ENCODE measurements at regions not wholly inside any gene's neighbourhood (a gene's known extent, or its start where the extent isn't known, plus 50 kb on each side); places are given as distances from the start of the nearest gene placed in this dataset.

DNA sequence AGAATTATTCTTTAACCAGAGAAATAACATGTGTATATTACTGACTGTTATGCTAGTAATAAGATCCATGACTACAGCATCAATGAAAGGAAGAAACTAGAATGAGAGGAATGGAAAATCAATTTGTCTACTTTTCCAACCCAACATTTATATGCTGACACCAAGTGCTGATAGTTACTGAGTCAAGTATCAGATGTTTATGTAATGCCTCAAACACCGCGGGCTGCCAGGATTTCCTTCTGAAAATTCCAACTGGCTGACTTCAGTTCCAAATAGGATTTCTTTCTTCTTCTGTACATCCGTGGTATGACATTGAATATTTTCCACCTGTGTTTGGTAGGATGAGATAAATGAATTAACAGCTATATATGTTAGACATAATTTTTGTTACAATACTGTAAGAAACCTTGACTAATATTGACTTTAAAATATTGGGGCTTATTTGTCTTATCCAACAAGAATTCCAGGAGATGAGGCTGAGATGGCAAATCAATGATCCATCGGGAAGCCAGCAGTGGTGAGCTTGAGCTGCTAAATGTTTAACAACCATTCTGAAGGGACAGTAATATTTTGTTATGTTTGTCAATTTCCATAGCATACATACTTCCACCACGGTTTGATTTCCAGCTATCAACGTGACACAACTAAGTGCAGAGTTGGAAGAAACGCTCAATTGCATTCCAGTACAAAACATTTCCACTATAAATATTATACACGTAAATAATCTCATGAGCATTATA lies 435.2 kb upstream of the AUTS2 start:
- Histone ChIP-seq H3K9ac (ENCODE audit: low read depth, low read length) (no peak overlapping the region), H3K27me3 (ENCODE audit: insufficient read depth, low read length) (no peaks in the 10 kb centered on the region), H3K27ac (ENCODE audit: low read length) (no peak overlapping the region)

DNA sequence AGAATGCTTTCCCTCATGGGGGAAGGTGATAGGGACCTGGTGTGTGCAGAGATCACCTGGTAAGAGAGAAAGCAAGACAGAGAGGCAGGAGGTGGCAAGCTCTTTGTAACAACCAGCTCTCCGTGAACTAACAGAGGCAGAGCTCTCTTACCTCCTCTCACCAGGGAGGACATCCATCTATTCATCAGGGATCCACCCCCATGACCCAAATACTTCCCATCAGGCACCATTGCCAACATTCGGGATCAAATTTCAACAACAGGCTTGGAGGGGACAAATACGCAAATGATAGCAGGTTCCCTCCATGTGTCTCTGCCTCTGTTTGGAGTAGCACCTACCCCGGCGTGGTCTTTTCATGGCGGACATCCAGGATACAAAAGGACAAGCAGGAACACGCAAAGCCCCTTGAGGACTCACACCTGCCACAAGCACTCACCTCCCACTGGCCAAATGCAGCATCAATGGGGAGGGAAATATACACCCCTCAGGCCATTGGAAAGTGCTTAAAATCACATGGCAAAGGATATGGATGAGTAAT lies 431.2 kb upstream of the AUTS2 start:
- no peaks in the 10 kb centered on the region for H3K9me3 ChIP-seq (ENCODE audit: insufficient read depth, low read depth, low read length)
- H3K36me3 ChIP-seq (ENCODE audit: insufficient read depth, low read depth, low read length) = no peaks in the 10 kb centered on the region
- no peak overlapping the region for H3K4me3 ChIP-seq (ENCODE audit: low read length)
- no peaks in the 10 kb centered on the region for H3K4me1 ChIP-seq (ENCODE audit: insufficient read depth, low read length)
- H3K27ac ChIP-seq (ENCODE audit: low read length) = no peak overlapping the region
- no peak overlapping the region for H3K9ac ChIP-seq (ENCODE audit: low read depth, low read length)
- no peaks in the 10 kb centered on the region for H3K27me3 ChIP-seq (ENCODE audit: insufficient read depth, low read length)

More for the DNA sequence above, 435.2 kb upstream of the AUTS2 start:
- H3K9me3 ChIP-seq (ENCODE audit: insufficient read depth, low read depth, low read length) = no peaks in the 10 kb centered on the region
- H3K4me1 ChIP-seq (ENCODE audit: insufficient read depth, low read length) = no peaks in the 10 kb centered on the region
- no peak overlapping the region for H3K4me3 ChIP-seq (ENCODE audit: low read length)
- H3K36me3 ChIP-seq (ENCODE audit: insufficient read depth, low read depth, low read length) = no peaks in the 10 kb centered on the region

DNA sequence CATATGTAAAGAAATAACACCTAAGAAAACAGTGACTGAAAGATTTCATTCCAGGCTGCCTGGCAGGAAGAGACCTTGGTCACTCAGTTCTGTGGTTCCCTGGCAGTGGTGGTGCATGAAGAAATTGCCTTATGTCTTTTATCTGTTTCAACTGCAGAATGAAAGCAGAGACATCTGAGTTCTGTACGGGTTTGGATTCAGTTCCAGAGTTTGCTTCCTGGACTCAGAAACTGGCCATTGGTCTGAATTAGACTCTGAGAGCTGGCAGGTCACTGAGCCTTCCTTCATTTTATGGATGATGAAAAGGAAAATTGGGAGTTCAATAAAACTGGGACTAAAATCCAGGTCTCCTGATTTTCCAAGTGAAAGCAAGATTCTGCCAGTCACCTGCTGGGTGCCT lies 428.9 kb upstream of the AUTS2 start:
- H3K9ac ChIP-seq (ENCODE audit: low read depth, low read length) = no peak overlapping the region
- H3K36me3 ChIP-seq (ENCODE audit: insufficient read depth, low read depth, low read length) = no peaks in the 10 kb centered on the region
- no peak overlapping the region for H3K4me3 ChIP-seq (ENCODE audit: low read length)

DNA sequence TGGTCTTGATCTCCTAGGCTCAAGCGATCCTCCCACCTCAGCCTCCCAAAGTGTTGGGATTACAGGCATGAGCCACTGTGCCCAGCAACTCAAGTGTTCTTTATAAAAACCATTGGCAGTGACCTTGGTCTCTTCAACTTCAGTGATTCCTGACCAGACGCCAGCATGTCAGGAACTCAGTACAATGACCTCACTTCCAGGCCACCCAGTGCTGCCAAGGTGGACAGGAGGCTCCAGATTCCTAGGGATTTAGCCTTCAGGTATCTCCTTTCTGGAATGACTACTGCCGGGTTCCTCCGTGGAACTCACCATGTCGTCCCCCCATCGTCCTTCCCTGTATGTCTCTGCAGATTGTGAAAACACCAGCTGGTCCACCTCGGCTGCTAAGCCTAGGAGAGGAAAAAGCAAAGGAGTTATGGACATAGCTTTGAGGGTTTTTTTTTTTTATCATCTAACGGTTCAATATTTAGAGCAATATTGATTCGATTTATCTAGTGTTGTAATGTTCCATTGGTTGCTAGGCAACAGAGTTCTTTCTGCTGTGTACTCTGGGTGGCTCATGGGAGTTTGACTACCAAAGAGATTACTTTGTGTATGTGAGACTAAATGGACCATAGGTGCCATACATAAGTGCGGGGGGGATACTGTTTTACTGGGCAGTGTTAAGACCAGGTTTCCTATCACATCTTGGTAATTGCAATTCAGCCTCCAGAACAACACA lies 425.8 kb upstream of the AUTS2 start:
- Histone ChIP-seq H3K4me3 (ENCODE audit: low read length) (no peak overlapping the region), H3K36me3 (ENCODE audit: insufficient read depth, low read depth, low read length) (no peaks in the 10 kb centered on the region), H3K9me3 (ENCODE audit: insufficient read depth, low read depth, low read length) (peaks cover 7% of the 10 kb centered on the region), H3K9ac (ENCODE audit: low read depth, low read length) (no peak overlapping the region), H3K27ac (ENCODE audit: low read length) (no peak overlapping the region), H3K4me1 (ENCODE audit: insufficient read depth, low read length) (no peaks in the 10 kb centered on the region; the same call in 1 of the 2 replicates), H3K27me3 (ENCODE audit: insufficient read depth, low read length) (no peaks in the 10 kb centered on the region; the same call in 1 of the 2 replicates)

More for the DNA sequence above, 428.9 kb upstream of the AUTS2 start:
- Histone ChIP-seq H3K27ac (ENCODE audit: low read length) (no peak overlapping the region), H3K4me1 (ENCODE audit: insufficient read depth, low read length) (no peaks in the 10 kb centered on the region; the same call in 1 of the 2 replicates), H3K9me3 (ENCODE audit: insufficient read depth, low read depth, low read length) (no peaks in the 10 kb centered on the region), H3K27me3 (ENCODE audit: insufficient read depth, low read length) (no peaks in the 10 kb centered on the region; the same call in 1 of the 2 replicates)

DNA sequence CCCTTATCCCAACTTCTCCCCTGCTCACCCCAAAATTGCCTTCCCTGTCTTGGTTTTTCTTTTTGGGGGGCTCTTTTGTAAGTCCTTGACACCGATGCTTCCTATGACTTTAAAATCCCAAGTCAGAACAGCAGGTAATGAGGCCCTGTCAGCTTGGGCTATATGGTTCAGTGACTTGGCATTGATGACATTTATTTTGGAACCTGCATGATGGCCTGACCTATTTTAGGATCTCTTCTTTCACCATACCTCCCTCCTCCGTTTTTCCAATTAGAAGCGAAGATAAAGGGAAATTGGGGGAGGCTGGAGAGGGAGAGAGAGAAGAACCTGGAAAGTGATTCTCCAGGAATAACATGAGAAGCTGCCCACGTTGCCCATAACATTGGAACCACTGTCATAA lies 424.9 kb upstream of the AUTS2 start:
- H3K27me3 ChIP-seq (ENCODE audit: insufficient read depth, low read length) = no peaks in the 10 kb centered on the region; the same call in 1 of the 2 replicates
- H3K9ac ChIP-seq (ENCODE audit: low read depth, low read length) = no peak overlapping the region
- H3K27ac ChIP-seq (ENCODE audit: low read length) = no peak overlapping the region
- H3K9me3 ChIP-seq (ENCODE audit: insufficient read depth, low read depth, low read length) = peaks cover 7% of the 10 kb centered on the region
- H3K4me1 ChIP-seq (ENCODE audit: insufficient read depth, low read length) = no peaks in the 10 kb centered on the region; the same call in 1 of the 2 replicates
- H3K4me3 ChIP-seq (ENCODE audit: low read length) = no peak overlapping the region
- no peaks in the 10 kb centered on the region for H3K36me3 ChIP-seq (ENCODE audit: insufficient read depth, low read depth, low read length)

DNA sequence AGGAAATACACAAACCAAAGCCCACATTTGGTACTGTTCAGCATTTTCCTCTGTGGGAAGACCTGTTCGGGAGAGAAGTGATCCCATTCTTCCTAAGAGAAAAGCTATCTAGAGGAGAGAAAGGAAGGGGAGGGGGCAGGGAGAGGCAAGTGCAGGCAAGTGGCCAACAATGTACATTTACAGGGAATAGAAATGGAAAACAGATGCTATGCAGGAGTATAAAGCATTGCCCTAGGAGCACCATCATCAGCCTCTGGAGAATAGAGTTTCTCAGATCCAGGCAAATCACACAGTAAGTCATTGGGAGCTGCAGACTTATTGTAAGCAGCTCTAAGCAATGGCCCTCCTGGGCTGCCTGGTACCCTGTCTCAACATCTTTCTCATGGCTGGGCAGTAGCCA lies 424.4 kb upstream of the AUTS2 start:
- H3K4me3 ChIP-seq (ENCODE audit: low read length) = no peak overlapping the region
- peaks cover 7% of the 10 kb centered on the region for H3K9me3 ChIP-seq (ENCODE audit: insufficient read depth, low read depth, low read length)
- H3K4me1 ChIP-seq (ENCODE audit: insufficient read depth, low read length) = no peaks in the 10 kb centered on the region; the same call in 1 of the 2 replicates
- H3K9ac ChIP-seq (ENCODE audit: low read depth, low read length) = no peak overlapping the region
- H3K27me3 ChIP-seq (ENCODE audit: insufficient read depth, low read length) = no peaks in the 10 kb centered on the region; the same call in 1 of the 2 replicates
- no peak overlapping the region for H3K27ac ChIP-seq (ENCODE audit: low read length)
- no peaks in the 10 kb centered on the region for H3K36me3 ChIP-seq (ENCODE audit: insufficient read depth, low read depth, low read length)

DNA sequence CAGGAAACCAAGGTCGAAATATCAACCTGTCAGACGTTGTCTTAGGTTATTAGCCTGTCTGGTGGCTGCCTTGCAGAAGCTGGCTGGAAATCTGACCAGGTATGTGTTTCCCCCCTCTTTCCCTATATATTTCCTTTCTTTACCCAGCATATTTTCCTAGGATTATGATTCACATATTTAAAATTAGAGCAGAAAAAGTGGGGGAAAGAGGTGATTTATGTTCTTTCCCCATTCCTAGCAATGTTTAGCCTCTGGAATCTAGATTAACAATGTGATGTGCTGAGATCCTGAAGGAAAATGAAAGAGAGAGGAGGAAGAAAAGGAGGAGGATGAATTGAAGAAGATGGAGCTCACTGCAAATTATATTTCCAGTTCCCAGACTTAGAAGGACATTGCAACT lies 421.4 kb upstream of the AUTS2 start:
- H3K27me3 ChIP-seq (ENCODE audit: insufficient read depth, low read length) = no peaks in the 10 kb centered on the region; the same call in 1 of the 2 replicates
- peaks cover 7% of the 10 kb centered on the region for H3K9me3 ChIP-seq (ENCODE audit: insufficient read depth, low read depth, low read length)
- no peak overlapping the region for H3K9ac ChIP-seq (ENCODE audit: low read depth, low read length)
- no peak overlapping the region for H3K4me3 ChIP-seq (ENCODE audit: low read length)
- H3K4me1 ChIP-seq (ENCODE audit: insufficient read depth, low read length) = no peaks in the 10 kb centered on the region; the same call in 1 of the 2 replicates
- no peaks in the 10 kb centered on the region for H3K36me3 ChIP-seq (ENCODE audit: insufficient read depth, low read depth, low read length)
- H3K27ac ChIP-seq (ENCODE audit: low read length) = no peak overlapping the region

DNA sequence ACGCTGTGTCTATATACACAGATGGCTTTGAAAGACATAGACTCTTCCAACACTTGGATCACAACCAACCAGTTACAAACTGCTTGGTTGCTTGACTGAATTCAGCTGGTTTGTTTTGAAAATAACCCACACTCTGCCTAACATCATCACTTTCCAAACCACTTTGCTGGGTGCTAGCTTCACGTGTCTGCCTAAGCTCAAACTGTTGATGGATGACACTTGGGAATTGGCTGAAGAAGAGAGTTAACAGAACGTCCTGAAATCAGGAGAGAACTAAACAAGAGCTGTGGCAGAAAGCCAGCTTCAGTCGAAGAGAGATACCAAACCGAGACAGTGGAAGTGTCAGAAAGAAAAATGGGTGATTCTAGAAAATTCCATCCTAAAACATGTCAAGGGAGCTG lies 420.8 kb upstream of the AUTS2 start:
- Histone ChIP-seq H3K27ac (ENCODE audit: low read length) (no peak overlapping the region), H3K27me3 (ENCODE audit: insufficient read depth, low read length) (no peaks in the 10 kb centered on the region; the same call in 1 of the 2 replicates)

DNA sequence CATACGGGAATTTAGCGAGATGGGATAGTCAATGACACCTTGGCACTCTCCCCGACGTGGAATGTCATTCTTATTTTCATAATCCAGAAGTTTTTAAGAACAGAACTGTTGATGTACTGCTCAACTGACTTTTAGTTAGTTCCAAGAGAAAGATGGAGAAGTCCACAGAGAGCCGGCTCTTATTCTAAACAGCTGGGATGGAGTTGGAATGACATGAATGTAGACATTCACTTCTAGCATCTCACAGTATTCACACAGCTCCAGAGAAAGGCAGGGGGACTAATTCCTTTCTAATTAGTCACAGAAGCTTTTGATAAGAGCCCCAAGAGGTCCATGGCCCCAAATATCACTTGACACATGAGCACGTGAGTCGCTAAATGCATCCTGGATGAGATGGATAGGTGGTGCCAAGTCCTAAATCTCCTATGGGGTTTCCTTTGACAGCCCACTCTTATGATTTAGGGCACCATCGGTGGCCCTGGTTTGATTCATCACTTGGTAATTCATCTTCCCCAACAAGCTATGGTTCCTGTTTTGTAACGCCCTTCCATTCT lies 420.3 kb upstream of the AUTS2 start:
- Histone ChIP-seq H3K9ac (ENCODE audit: low read depth, low read length) (no peak overlapping the region), H3K27ac (ENCODE audit: low read length) (no peak overlapping the region), H3K4me1 (ENCODE audit: insufficient read depth, low read length) (no peaks in the 10 kb centered on the region; the same call in 1 of the 2 replicates), H3K4me3 (ENCODE audit: low read length) (no peak overlapping the region), H3K9me3 (ENCODE audit: insufficient read depth, low read depth, low read length) (peaks cover 7% of the 10 kb centered on the region), H3K27me3 (ENCODE audit: insufficient read depth, low read length) (no peaks in the 10 kb centered on the region; the same call in 1 of the 2 replicates), H3K36me3 (ENCODE audit: insufficient read depth, low read depth, low read length) (no peaks in the 10 kb centered on the region)

More for the DNA sequence above, 420.8 kb upstream of the AUTS2 start:
- Histone ChIP-seq H3K36me3 (ENCODE audit: insufficient read depth, low read depth, low read length) (no peaks in the 10 kb centered on the region), H3K9me3 (ENCODE audit: insufficient read depth, low read depth, low read length) (peaks cover 7% of the 10 kb centered on the region), H3K4me3 (ENCODE audit: low read length) (no peak overlapping the region), H3K9ac (ENCODE audit: low read depth, low read length) (no peak overlapping the region), H3K4me1 (ENCODE audit: insufficient read depth, low read length) (no peaks in the 10 kb centered on the region; the same call in 1 of the 2 replicates)

DNA sequence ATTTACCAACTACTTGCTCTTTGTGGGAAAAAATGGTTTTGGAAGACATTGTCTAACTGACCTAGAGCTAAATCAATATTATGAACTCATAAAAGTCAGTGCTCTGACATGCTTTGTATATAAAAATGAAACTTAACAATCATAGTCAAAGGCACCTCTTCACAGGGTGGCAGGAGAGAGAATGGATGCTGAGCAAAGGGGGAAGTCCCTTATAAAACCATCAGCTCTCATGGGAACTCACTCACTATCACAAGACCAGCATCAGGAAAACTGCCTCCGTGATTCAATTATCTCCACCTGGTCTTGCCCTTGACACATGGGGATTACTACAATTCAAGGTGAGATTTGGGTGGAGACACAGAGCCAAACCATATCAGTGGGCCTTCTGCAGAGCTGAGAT lies 417.6 kb upstream of the AUTS2 start:
- no peaks in the 10 kb centered on the region for H3K4me1 ChIP-seq (ENCODE audit: insufficient read depth, low read length)
- H3K9ac ChIP-seq (ENCODE audit: low read depth, low read length) = no peak overlapping the region
- H3K27ac ChIP-seq (ENCODE audit: low read length) = no peak overlapping the region

DNA sequence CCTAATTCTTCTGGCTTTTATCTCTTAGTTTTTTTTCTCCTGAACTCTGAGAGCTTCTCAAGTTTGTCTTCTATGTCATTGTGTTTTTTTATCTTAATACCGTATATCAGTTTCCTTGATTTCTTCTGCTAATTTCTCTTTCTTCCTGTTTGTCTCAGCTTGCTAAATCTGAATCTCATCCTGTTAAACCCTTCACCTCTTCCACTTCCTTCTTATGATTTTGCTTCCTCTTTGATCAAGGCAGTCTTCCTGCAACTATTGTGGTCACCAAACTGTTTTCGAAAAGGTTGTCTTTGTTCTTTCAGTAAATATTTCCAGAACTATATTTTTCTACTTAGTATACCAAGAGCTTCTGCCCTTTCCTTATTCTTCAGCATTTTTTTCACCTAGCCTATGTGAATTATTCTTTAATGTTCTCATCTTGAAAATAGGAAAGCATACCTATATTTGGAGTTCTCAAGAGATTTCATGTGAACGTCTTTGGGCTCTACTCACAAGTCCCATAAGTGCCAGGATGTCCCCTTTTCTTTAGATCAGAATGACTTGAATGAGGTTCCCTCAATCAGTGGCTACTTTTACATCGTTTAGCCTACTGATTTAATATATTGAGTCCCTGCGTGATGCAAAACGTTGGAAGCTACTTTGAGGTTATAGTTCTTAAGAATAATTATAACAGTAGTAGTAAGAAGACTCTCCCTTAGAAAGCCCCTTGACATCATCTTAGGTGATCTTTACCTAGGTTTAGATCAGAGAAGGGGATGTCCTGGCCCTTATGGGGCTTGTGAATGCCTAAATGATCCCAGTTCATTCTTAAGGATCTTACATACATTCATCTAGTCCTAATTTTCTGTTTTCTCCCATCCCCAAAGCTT lies 415.4 kb upstream of the AUTS2 start:
- H3K27ac ChIP-seq (ENCODE audit: low read length) = no peak overlapping the region
- H3K9ac ChIP-seq (ENCODE audit: low read depth, low read length) = no peak overlapping the region
- no peaks in the 10 kb centered on the region for H3K27me3 ChIP-seq (ENCODE audit: insufficient read depth, low read length)
- no peaks in the 10 kb centered on the region for H3K36me3 ChIP-seq (ENCODE audit: insufficient read depth, low read depth, low read length)
- no peaks in the 10 kb centered on the region for H3K9me3 ChIP-seq (ENCODE audit: insufficient read depth, low read depth, low read length)
- no peak overlapping the region for H3K4me3 ChIP-seq (ENCODE audit: low read length)
- H3K4me1 ChIP-seq (ENCODE audit: insufficient read depth, low read length) = no peaks in the 10 kb centered on the region

More for the DNA sequence above, 417.6 kb upstream of the AUTS2 start:
- H3K27me3 ChIP-seq (ENCODE audit: insufficient read depth, low read length) = no peaks in the 10 kb centered on the region
- H3K4me3 ChIP-seq (ENCODE audit: low read length) = no peak overlapping the region
- H3K36me3 ChIP-seq (ENCODE audit: insufficient read depth, low read depth, low read length) = no peaks in the 10 kb centered on the region
- peaks cover 7% of the 10 kb centered on the region for H3K9me3 ChIP-seq (ENCODE audit: insufficient read depth, low read depth, low read length)

Measured in iPS-20b (cell line).